IPS-18c (cell line): ENCODE measurements at regions not wholly inside any gene's neighbourhood (a gene's known extent, or its start where the extent isn't known, plus 50 kb on each side); places are given as distances from the start of the nearest gene placed in this dataset.
"Not testable (repeated sequence)": the region's sequence is repeated elsewhere in the genome, so short reads cannot be mapped to it uniquely, and the experiment has no call there.

Source experiments
- H3K4me3 ChIP-seq: 2 replicates; pipeline ENCODE4 v1.7.0; 2013; ENCODE audit warnings: low read depth, mild to moderate bottlenecking, low read length, moderate library complexity; ENCODE audit not compliant: insufficient read depth
- H3K9me3 ChIP-seq: one replicate; pipeline ENCODE4 v1.6.1; 2013; ENCODE audit warnings: mild to moderate bottlenecking, low read length, moderate library complexity; ENCODE audit not compliant: control insufficient read depth, insufficient read depth

- Histone ChIP-seq H3K4me3 (no peak overlapping the region), H3K9me3 (no peaks in the 10 kb centered on the region)
These were observed 73.5 kb upstream of the PRSS3 start for GRCh38 chr9:33721674-33722358.

- Histone ChIP-seq H3K9me3 (no peaks in the 10 kb centered on the region), H3K4me3 (no peak overlapping the region)
These were observed 73.0 kb upstream of the PRSS3 start for GRCh38 chr9:33722359-33722675.

- Histone ChIP-seq H3K4me3 (no peak overlapping the region), H3K9me3 (peaks cover 3% of the 10 kb centered on the region)
These were observed 66.7 kb upstream of the PRSS3 start for GRCh38 chr9:33728613-33729012.

- H3K9me3 ChIP-seq: peaks cover 3% of the 10 kb centered on the region
- H3K4me3 ChIP-seq: no peak overlapping the region
These were observed 64.2 kb upstream of the PRSS3 start for GRCh38 chr9:33731142-33731541.

DNA sequence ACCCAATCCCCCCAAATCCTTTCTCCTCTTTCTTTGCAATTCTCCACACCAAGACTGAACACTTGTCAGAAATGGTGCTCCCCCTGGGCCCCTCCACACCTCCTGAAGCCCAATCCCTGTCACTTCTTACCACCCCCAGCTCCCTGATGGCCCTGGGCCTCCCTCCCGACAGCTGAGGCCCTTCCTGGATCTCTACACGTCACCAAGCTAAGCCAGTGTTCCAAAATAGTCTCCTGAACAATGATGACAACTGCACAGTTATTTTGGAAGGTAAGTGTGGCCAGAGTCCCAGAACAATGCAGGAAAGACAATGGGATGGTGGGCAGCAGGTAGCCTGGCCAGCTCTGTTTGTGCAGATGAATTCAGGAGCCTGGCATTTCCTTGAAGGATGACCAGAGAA, 63.7 kb upstream of the PRSS3 start:
- no peak overlapping the region for H3K4me3 ChIP-seq
- peaks cover 3% of the 10 kb centered on the region for H3K9me3 ChIP-seq

DNA sequence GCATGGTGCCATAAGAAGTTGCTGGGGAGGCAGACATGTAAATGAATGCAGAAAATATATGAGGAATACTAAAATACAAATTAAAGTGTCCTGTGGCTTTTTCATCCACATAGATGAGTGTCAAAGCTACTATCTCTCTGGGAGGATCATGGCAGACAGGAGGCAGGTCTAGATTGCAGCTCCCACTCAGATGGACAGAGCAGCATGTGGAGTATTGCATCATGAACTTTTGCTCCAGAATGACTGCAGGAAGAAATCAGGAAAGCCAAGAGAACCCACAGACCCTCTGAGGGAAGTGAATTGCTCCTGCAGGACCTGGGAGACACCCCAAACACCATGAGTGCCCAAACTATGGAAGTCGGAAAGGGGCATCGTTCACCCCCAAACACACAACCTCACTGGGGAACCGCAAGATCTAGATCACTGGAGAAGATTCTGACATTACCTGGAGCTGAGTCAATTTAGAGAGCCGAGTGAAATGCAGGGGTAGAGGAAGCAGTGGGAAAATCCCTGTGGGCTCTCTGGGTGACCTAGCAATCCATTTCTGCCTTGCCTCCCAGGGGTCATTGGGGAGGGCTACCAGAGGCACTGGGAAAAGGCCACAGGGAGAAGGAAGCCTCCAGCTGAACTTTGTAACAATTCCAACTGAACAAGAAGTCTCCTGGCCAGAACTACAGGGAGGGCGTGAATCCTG, 61.0 kb upstream of the PRSS3 start:
- not testable (repeated sequence) for H3K9me3 ChIP-seq, H3K4me3 ChIP-seq

- not testable (repeated sequence) for H3K9me3 ChIP-seq, H3K4me3 ChIP-seq
These were observed 60.2 kb upstream of the PRSS3 start for GRCh38 chr9:33734941-33735835.

DNA sequence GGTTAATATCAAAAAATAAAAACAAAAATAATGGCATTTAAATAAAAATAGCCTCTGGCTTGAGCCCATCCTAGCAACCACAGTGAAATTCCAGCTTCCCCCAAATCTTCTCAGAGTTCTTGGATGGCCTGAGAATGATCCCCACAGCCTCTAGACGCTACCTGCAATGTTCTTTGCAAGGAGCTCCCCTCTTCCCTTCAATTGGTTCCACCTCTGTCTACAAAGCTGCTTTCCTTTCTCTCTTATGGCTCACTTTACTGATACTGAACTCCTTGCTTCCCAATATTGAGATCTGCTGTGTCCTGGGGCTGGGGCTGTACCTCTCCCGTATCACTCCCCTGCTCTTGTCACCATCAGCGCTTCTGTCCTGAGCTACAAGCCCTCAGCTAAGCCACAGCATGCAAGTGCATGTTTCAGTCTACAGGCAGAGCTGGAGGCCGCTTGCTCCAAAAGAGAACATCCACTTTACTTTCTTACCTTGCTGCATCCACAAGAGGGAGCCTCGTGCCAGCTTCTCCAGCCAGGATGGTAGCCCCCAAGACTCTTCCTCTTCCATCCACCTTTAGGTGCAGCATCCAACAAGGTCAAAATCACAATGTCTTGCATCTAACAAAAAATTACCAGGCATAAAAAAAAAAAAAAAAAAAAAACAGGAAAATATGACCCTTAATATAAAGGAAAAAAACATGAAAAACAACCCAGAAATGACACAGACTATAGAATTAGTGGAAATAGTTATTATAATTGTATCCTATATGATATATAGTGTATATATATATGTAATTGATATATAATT, 57.4 kb upstream of the PRSS3 start:
- no peaks in the 10 kb centered on the region for H3K9me3 ChIP-seq
- H3K4me3 ChIP-seq: no peak overlapping the region

DNA sequence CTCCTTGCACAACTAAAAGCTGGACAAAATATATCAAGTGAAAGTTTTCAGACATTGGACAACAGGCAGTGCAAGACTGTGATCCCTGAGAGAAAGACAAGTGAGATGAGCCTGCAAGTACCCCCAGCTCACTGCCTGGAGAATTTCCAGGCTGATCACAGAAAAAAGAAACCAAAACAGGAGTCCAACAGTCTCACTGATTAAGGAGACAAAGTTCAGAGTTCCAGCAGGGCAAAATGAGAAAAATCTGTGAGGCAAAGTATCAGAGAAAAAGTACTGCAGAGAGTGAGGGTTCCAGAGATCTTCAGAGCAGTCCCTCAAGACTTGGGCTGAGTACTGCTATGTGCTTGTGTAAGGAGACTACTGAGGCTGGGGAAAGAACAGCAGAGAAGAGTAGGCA, 56.0 kb upstream of the PRSS3 start:
- no peak overlapping the region for H3K4me3 ChIP-seq
- no peaks in the 10 kb centered on the region for H3K9me3 ChIP-seq

DNA sequence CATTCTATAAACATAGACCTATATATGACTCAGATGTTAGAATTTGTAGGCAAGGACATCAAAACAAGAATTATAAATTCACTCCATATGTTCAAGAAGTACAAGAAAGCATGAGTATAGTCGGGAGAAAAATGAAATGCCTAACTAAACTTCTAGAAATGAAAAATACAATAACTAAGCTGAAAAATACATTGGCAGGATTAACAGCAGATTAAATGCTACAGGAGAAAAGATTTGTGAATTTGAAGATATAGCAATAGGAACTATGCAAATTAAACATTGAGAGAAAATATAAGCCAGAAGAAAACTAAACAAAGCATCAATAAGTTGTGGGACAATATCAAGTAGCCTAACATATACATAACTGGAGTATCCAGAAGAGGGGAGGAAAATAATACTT, 55.3 kb upstream of the PRSS3 start:
- Histone ChIP-seq H3K4me3 (no peak overlapping the region), H3K9me3 (no peaks in the 10 kb centered on the region)

- H3K9me3 ChIP-seq: not testable (repeated sequence)
These were observed 54.4 kb upstream of the PRSS3 start for GRCh38 chr9:33740958-33741357.

GRCh38 chr9:33742051-33742450, 53.3 kb upstream of the PRSS3 start:
- Histone ChIP-seq H3K4me3 (no peak overlapping the region), H3K9me3 (no peaks in the 10 kb centered on the region)

More at GRCh38 chr9:33740958-33741357, 54.4 kb upstream of the PRSS3 start:
- not testable (repeated sequence) for H3K4me3 ChIP-seq

GRCh38 chr9:33742519-33742918, 52.8 kb upstream of the PRSS3 start:
- H3K9me3 ChIP-seq: no peaks in the 10 kb centered on the region
- no peak overlapping the region for H3K4me3 ChIP-seq
